ENCODE measurements at regions not wholly inside any gene's neighbourhood (a gene's known extent, or its start where the extent isn't known, plus 50 kb on each side); places are given as distances from the start of the nearest gene placed in this dataset.

DNA sequence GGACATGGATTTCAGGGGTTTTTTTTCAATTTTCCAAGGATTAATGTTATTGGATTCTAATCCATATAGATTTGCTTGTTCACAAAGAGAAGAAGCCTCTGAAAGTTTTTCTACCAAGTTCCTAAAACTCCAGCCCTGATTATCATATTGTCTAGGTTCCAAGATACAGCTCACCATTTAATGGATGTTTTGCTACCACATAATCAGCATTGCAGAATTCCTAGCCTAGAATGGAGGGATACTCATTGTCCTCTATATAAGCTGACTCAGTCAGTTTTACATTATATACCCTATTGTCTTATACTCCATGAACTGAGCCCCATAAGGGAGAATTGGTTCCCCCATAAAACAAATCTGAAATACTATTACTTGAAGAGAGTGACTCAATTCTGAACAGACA lies 664.7 kb upstream of the FAM241A start:
- Histone ChIP-seq H3K4me1 (ENCODE audit: control insufficient read depth, insufficient read depth, low read length) (no peaks in the 10 kb centered on the region), H3K4me3 (ENCODE audit: low read length) (no peak overlapping the region), H3K9me3 (ENCODE audit: control insufficient read depth, low read length) (no peaks in the 10 kb centered on the region), H3K27me3 (ENCODE audit: control insufficient read depth, insufficient read depth, low read length, poor library complexity, severe bottlenecking) (no peaks in the 10 kb centered on the region), H3K9ac (ENCODE audit: extremely low read depth, low read length, poor library complexity, severe bottlenecking) (no peak overlapping the region), H3K27ac (ENCODE audit: low read depth, low read length) (no peak overlapping the region), H3K36me3 (ENCODE audit: control insufficient read depth, insufficient read depth, low read length) (no peaks in the 10 kb centered on the region)
- peaks cover 11% of the 10 kb centered on the region for H3K4me1 Mint-ChIP-seq
- no peaks in the 10 kb centered on the region for H3K9me3 Mint-ChIP-seq
- H3K36me3 Mint-ChIP-seq (ENCODE audit: low read depth): no peaks in the 10 kb centered on the region
- DNase-seq: no peak
- no peak overlapping the region for H3K27ac Mint-ChIP-seq
- TF ChIP-seq, protein P1, sequence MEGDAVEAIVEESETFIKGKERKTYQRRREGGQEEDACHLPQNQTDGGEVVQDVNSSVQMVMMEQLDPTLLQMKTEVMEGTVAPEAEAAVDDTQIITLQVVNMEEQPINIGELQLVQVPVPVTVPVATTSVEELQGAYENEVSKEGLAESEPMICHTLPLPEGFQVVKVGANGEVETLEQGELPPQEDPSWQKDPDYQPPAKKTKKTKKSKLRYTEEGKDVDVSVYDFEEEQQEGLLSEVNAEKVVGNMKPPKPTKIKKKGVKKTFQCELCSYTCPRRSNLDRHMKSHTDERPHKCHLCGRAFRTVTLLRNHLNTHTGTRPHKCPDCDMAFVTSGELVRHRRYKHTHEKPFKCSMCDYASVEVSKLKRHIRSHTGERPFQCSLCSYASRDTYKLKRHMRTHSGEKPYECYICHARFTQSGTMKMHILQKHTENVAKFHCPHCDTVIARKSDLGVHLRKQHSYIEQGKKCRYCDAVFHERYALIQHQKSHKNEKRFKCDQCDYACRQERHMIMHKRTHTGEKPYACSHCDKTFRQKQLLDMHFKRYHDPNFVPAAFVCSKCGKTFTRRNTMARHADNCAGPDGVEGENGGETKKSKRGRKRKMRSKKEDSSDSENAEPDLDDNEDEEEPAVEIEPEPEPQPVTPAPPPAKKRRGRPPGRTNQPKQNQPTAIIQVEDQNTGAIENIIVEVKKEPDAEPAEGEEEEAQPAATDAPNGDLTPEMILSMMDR (conservative IDR thresholded peaks at IDR 0.05): no peak
- H3K4me3 Mint-ChIP-seq: no peak overlapping the region
- no peaks in the 10 kb centered on the region for H3K27me3 Mint-ChIP-seq (ENCODE audit: insufficient read depth)

DNA sequence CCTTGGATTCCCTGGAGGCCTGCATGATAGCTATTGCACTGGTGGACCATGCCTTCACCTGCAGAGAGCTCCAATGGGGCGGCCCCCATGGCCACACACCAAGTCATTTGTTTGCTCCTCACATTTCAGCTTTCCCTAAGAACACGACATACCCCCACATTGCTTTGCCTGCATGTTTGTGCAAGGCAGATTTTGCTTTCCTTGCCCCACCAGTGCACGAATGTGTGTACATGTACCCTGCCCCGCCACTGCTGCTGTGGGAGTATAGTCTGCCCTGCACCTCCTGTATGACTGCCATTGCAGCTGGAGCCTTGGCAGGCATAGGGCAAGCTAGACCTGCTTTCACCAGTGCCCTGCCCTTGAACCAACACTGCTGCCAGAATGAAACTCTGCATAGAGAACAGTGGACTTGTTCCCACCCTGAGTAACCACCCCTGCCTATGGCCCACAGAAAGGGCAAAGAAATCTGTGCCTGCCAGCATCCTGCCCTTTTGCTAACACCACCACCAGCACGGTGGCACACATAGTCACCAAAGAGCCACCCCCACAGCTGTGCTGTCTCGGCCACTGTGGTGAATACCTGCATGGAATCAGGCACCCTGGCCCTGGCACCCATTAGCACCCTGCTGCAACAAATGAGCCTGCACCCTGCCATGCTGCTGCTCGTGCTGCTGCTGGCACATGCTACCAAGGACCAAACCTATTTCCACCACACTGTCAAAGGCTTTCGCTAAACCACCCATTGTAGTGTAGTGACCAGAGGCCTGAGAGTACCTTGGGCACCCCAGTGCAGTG lies 661.7 kb upstream of the FAM241A start:
- Histone ChIP-seq H3K9me3 (ENCODE audit: control insufficient read depth, low read length) (no peaks in the 10 kb centered on the region), H3K27me3 (ENCODE audit: control insufficient read depth, insufficient read depth, low read length, poor library complexity, severe bottlenecking) (no peaks in the 10 kb centered on the region), H3K36me3 (ENCODE audit: control insufficient read depth, insufficient read depth, low read length) (no peaks in the 10 kb centered on the region), H3K9ac (ENCODE audit: extremely low read depth, low read length, poor library complexity, severe bottlenecking) (no peak overlapping the region), H3K4me3 (ENCODE audit: low read length) (no peak overlapping the region), H3K27ac (ENCODE audit: low read depth, low read length) (no peak overlapping the region), H3K4me1 (ENCODE audit: control insufficient read depth, insufficient read depth, low read length) (no peaks in the 10 kb centered on the region)
- 92 to 93% methylated on average over 6 to 8 of the region's 8 CpGs for WGBS, 2 experiments (ENCODE audit: insufficient coverage in 1 of 2, insufficient read length in 1 of 2)
- no peak for DNase-seq
- TF ChIP-seq, protein P1 (conservative IDR thresholded peaks at IDR 0.05): no peak
- no peaks in the 10 kb centered on the region for H3K36me3 Mint-ChIP-seq (ENCODE audit: low read depth)
- H3K4me1 Mint-ChIP-seq: peaks cover 11% of the 10 kb centered on the region
- H3K9me3 Mint-ChIP-seq: no peaks in the 10 kb centered on the region
- H3K4me3 Mint-ChIP-seq: no peak overlapping the region
- no peak overlapping the region for H3K27ac Mint-ChIP-seq
- H3K27me3 Mint-ChIP-seq (ENCODE audit: insufficient read depth): no peaks in the 10 kb centered on the region

DNA sequence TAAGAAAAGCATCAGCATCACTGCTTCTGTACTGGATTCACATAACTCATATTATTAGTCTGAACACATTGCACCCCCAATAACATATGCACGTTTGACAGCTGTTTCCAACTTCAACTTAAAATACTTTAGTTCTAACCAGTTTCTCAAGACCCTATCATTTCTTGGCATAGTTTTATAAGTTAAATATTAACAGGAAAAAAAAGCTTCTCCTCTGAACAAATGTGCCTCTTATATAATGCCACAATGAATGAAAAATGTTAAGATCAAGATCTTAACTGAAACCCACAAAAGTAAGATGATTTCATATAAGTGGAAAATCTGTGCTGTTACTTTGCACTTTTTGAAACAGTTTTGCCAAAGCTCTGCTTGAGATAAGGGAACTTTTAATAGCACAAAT lies 652.8 kb upstream of the FAM241A start:
- 73% methylated on average over 1 of the region's 1 CpG; no CpG with 5 or more reads in 1 of the 2 experiments for WGBS, 2 experiments (ENCODE audit: insufficient coverage in 1 of 2, insufficient read length in 1 of 2)
- no peak overlapping the region for H3K4me3 Mint-ChIP-seq
- H3K27ac Mint-ChIP-seq: no peak overlapping the region
- H3K4me1 Mint-ChIP-seq: no peaks in the 10 kb centered on the region
- H3K27me3 Mint-ChIP-seq (ENCODE audit: insufficient read depth): no peaks in the 10 kb centered on the region
- Histone ChIP-seq H3K4me3 (ENCODE audit: low read length) (no peak overlapping the region), H3K9ac (ENCODE audit: extremely low read depth, low read length, poor library complexity, severe bottlenecking) (no peak overlapping the region), H3K4me1 (ENCODE audit: control insufficient read depth, insufficient read depth, low read length) (no peaks in the 10 kb centered on the region), H3K36me3 (ENCODE audit: control insufficient read depth, insufficient read depth, low read length) (no peaks in the 10 kb centered on the region), H3K27me3 (ENCODE audit: control insufficient read depth, insufficient read depth, low read length, poor library complexity, severe bottlenecking) (no peaks in the 10 kb centered on the region), H3K27ac (ENCODE audit: low read depth, low read length) (no peak overlapping the region), H3K9me3 (ENCODE audit: control insufficient read depth, low read length) (no peaks in the 10 kb centered on the region)
- no peak for DNase-seq
- TF ChIP-seq, protein P1 (conservative IDR thresholded peaks at IDR 0.05): no peak
- H3K36me3 Mint-ChIP-seq (ENCODE audit: low read depth): no peaks in the 10 kb centered on the region
- H3K9me3 Mint-ChIP-seq: no peaks in the 10 kb centered on the region
